CD14-positive monocyte (primary cell): ENCODE measurements at regions not wholly inside any gene's neighbourhood (a gene's known extent, or its start where the extent isn't known, plus 50 kb on each side); places are given as distances from the start of the nearest gene placed in this dataset.
A peak's percentile ranks its signal among the peaks of the same experiment; 100 is the strongest.

ENCODE experiments used
- DNase-seq, 3 donors: peaks; one replicate each; pipeline ENCODE4 v3.0.0-alpha.2; 2011 to 2022
- H2AFZ ChIP-seq: 2 replicates; pipeline ENCODE4 v1.6.0; 2012; ENCODE audit warnings: mild to moderate bottlenecking, low read depth, low read length, inconsistent platforms; ENCODE audit not compliant: insufficient read depth, poor library complexity, severe bottlenecking
- H3K27ac ChIP-seq, 2 donors: 1 replicate in 1 of 2; 2 replicates in 1 of 2; pipeline ENCODE4 v1.5.1; 2012 to 2013; ENCODE audit warnings: low read length in 2 of 2, control low read depth in 1 of 2, inconsistent platforms in 1 of 2, low read depth in 1 of 2, mild to moderate bottlenecking in 1 of 2
- H3K27me3 ChIP-seq, 2 donors: one replicate each; pipeline versions ENCODE4 v1.6.0 to v1.6.1; 2011 to 2013; ENCODE audit warnings: low read length in 2 of 2; ENCODE audit not compliant: control insufficient read depth in 2 of 2, insufficient read depth in 2 of 2
- H3K36me3 ChIP-seq, 2 donors: replicated peaks in 1 of 2; 1 replicate in 1 of 2; 2 replicates in 1 of 2; pipeline versions ENCODE4 v1.5.1 to v1.6.1; 2012 to 2013; ENCODE audit warnings: low read length in 2 of 2, control low read depth in 1 of 2, inconsistent platforms in 1 of 2, mild to moderate bottlenecking in 1 of 2; ENCODE audit not compliant: insufficient read depth in 2 of 2, control insufficient read depth in 1 of 2
- H3K4me1 ChIP-seq, 2 donors: 1 replicate in 1 of 2; 2 replicates in 1 of 2; pipeline versions ENCODE4 v1.5.1 to v1.6.1; 2012 to 2013; ENCODE audit warnings: low read length in 2 of 2, control low read depth in 1 of 2, inconsistent platforms in 1 of 2, mild to moderate bottlenecking in 1 of 2, moderate library complexity in 1 of 2; ENCODE audit not compliant: insufficient read depth in 2 of 2, control insufficient read depth in 1 of 2
- H3K4me2 ChIP-seq: replicated peaks from 2 replicates; pipeline ENCODE3; 2012; ENCODE audit warnings: low read length, moderate library complexity, mild to moderate bottlenecking; ENCODE audit not compliant: poor library complexity, severe bottlenecking; ENCODE audit errors: extremely low read depth
- H3K4me3 ChIP-seq, 3 experiments: fragments of 200-600 bp in 1 of 3; sonication (generic) in 1 of 3; replicated peaks in 1 of 3; 1 replicate in 2 of 3; 2 replicates in 1 of 3; pipeline ENCODE4 v1.5.1; 2011 to 2013; ENCODE audit warnings: low read length in 3 of 3, mild to moderate bottlenecking in 3 of 3, control low read depth in 2 of 3, low read depth in 2 of 3, inconsistent platforms in 1 of 3, moderate library complexity in 1 of 3
- H3K79me2 ChIP-seq: 2 replicates; pipeline ENCODE4 v1.6.0; 2012; ENCODE audit warnings: mild to moderate bottlenecking, control low read depth, inconsistent platforms, low read length, moderate library complexity; ENCODE audit not compliant: insufficient read depth
- H3K9ac ChIP-seq: 2 replicates; pipeline ENCODE4 v1.6.0; 2017; ENCODE audit warnings: low read length, mild to moderate bottlenecking; ENCODE audit not compliant: insufficient read depth, poor library complexity, severe bottlenecking
- H3K9me3 ChIP-seq, 2 donors: replicated peaks in 1 of 2; 1 replicate in 1 of 2; 2 replicates in 1 of 2; pipeline versions ENCODE4 v1.5.1 to v1.6.1; 2012 to 2013; ENCODE audit warnings: low read length in 2 of 2, control low read depth in 1 of 2; ENCODE audit not compliant: control insufficient read depth in 1 of 2, insufficient read depth in 1 of 2
- H4K20me1 ChIP-seq: 2 replicates; pipeline ENCODE4 v1.6.0; 2012; ENCODE audit warnings: mild to moderate bottlenecking, low read length, control low read depth, moderate library complexity; ENCODE audit not compliant: insufficient read depth
- H3K27ac Mint-ChIP-seq, 7 donors: one replicate each; pipeline ENCODE4 v1.8.0; 2020; ENCODE audit warnings: mild to moderate bottlenecking in 7 of 7, mixed read lengths in 7 of 7, moderate library complexity in 6 of 7, inconsistent platforms in 2 of 7
- H3K27me3 Mint-ChIP-seq, 3 donors: one replicate each; pipeline ENCODE4 v1.8.0; 2021 to 2022; ENCODE audit warnings: low read depth in 3 of 3, mild to moderate bottlenecking in 3 of 3, mixed read lengths in 3 of 3, moderate library complexity in 3 of 3, inconsistent platforms in 1 of 3
- H3K36me3 Mint-ChIP-seq, 2 donors: one replicate each; pipeline ENCODE4 v1.8.0; 2020; ENCODE audit warnings: mixed read lengths in 2 of 2, inconsistent platforms in 1 of 2, mild to moderate bottlenecking in 1 of 2
- H3K4me1 Mint-ChIP-seq: one replicate; pipeline ENCODE4 v1.8.0; 2020; ENCODE audit warnings: mild to moderate bottlenecking, mixed read lengths
- H3K4me3 Mint-ChIP-seq, 2 donors: one replicate each; pipeline ENCODE4 v1.8.0; 2020; ENCODE audit warnings: mild to moderate bottlenecking in 2 of 2, mixed read lengths in 2 of 2, moderate library complexity in 1 of 2
- H3K9me3 Mint-ChIP-seq, 7 donors: one replicate each; pipeline ENCODE4 v1.8.0; 2020 to 2022; ENCODE audit warnings: mixed read lengths in 7 of 7, mild to moderate bottlenecking in 6 of 7, moderate library complexity in 6 of 7, inconsistent platforms in 2 of 7
- WGBS: methylation state at CpG from one replicate; pipeline ENCODE4 v1.1.5; 2013; ENCODE audit warnings: missing lambda C conversion rate; ENCODE audit not compliant: insufficient coverage; 5-methylcytosine and 5-hydroxymethylcytosine counted together
- intact Hi-C, 2 donors: fragments of 100-400 bp; cut with micrococcal nuclease; formaldehyde crosslinking; loops; one replicate each; pipeline versions ENCODE4 v1.15.0 to v1.15.1; 2023
- TF ChIP-seq, protein P1 (sequence below): fragments of 200-600 bp; IDR thresholded peaks from one replicate; pipeline ENCODE4 v1.8.0; 2022; ENCODE audit warnings: antibody characterized with exemption, mild to moderate bottlenecking

- TF ChIP-seq, protein P1, sequence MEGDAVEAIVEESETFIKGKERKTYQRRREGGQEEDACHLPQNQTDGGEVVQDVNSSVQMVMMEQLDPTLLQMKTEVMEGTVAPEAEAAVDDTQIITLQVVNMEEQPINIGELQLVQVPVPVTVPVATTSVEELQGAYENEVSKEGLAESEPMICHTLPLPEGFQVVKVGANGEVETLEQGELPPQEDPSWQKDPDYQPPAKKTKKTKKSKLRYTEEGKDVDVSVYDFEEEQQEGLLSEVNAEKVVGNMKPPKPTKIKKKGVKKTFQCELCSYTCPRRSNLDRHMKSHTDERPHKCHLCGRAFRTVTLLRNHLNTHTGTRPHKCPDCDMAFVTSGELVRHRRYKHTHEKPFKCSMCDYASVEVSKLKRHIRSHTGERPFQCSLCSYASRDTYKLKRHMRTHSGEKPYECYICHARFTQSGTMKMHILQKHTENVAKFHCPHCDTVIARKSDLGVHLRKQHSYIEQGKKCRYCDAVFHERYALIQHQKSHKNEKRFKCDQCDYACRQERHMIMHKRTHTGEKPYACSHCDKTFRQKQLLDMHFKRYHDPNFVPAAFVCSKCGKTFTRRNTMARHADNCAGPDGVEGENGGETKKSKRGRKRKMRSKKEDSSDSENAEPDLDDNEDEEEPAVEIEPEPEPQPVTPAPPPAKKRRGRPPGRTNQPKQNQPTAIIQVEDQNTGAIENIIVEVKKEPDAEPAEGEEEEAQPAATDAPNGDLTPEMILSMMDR, result no peak
- H3K27me3 Mint-ChIP-seq, result peaks cover 9 to 23% (median 20%) of the 10 kb centered on the region in 3 donors
- H3K27ac ChIP-seq, result no peak overlapping the region
- H3K27ac Mint-ChIP-seq, result no peak overlapping the region
- no peak overlapping the region for H2AFZ ChIP-seq
- WGBS, result 90% methylated on average over 2 of the region's 5 CpGs
- H3K36me3 ChIP-seq, result no peaks in the 10 kb centered on the region
- intact Hi-C loops, result no loop called here
- no peak overlapping the region for H3K4me3 ChIP-seq
- no peaks in the 10 kb centered on the region for H3K4me1 Mint-ChIP-seq
- DNase-seq, result no peak
- no peaks in the 10 kb centered on the region for H4K20me1 ChIP-seq
- H3K4me3 Mint-ChIP-seq, result no peak overlapping the region
- H3K27me3 ChIP-seq, result peaks cover 4 to 10% of the 10 kb centered on the region in 2 donors
- no peaks in the 10 kb centered on the region for H3K79me2 ChIP-seq
- H3K4me1 ChIP-seq, result no peaks in the 10 kb centered on the region
- H3K36me3 Mint-ChIP-seq, result no peaks in the 10 kb centered on the region
- H3K9ac ChIP-seq, result no peak overlapping the region
- H3K9me3 Mint-ChIP-seq, result peaks cover 0 to 4% (median 0%) of the 10 kb centered on the region in 7 donors
- H3K4me2 ChIP-seq, result no peak overlapping the region
- H3K9me3 ChIP-seq, result no peaks in the 10 kb centered on the region
These were observed 74.4 kb upstream of the COPS8 start for GRCh38 chr2:237011206-237011795.

DNA sequence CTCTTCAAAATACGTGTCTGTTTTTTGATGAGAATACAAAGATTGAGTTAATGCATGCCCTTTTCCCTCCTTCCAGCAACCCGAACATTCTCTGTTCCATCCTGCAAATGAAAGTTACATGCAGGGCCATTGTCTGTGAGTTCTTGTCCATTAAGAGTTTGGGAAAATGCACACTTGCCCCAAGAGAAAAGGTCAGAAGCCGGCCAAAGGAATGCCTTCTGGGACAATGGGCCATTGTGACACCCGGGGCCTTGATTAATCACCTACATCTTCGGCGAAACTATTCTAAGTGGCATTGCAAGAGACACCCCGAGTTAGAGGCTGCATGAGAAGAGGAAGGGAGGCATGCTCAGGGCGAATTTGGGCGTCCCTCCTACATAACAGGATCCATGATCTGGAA is 73.7 kb upstream of the COPS8 start:
- no peak overlapping the region for H3K27ac ChIP-seq
- no peaks in the 10 kb centered on the region for H3K4me1 Mint-ChIP-seq
- peaks cover 0 to 4% (median 3%) of the 10 kb centered on the region in 7 donors for H3K9me3 Mint-ChIP-seq
- H3K4me1 ChIP-seq, result no peaks in the 10 kb centered on the region
- H3K4me3 Mint-ChIP-seq, result peak overlapping the region in 1 of 2 donors; percentile 31
- H4K20me1 ChIP-seq, result no peaks in the 10 kb centered on the region
- no peaks in the 10 kb centered on the region for H3K9me3 ChIP-seq
- TF ChIP-seq, protein P1, result no peak
- no peak overlapping the region for H3K9ac ChIP-seq
- H3K4me2 ChIP-seq, result no peak overlapping the region
- peaks cover 4 to 10% of the 10 kb centered on the region in 2 donors for H3K27me3 ChIP-seq
- no peak for DNase-seq
- intact Hi-C loops, result no loop called here
- peaks cover 9 to 23% (median 23%) of the 10 kb centered on the region in 3 donors for H3K27me3 Mint-ChIP-seq
- no peaks in the 10 kb centered on the region for H3K36me3 Mint-ChIP-seq
- no peak overlapping the region for H3K27ac Mint-ChIP-seq
- H3K4me3 ChIP-seq, result no peak overlapping the region
- H3K79me2 ChIP-seq, result no peaks in the 10 kb centered on the region
- WGBS, result 71% methylated on average over 5 of the region's 9 CpGs
- no peak overlapping the region for H2AFZ ChIP-seq
- no peaks in the 10 kb centered on the region for H3K36me3 ChIP-seq
